H4 (cell line): ENCODE measurements at regions not wholly inside any gene's neighbourhood (a gene's known extent, or its start where the extent isn't known, plus 50 kb on each side); places are given as distances from the start of the nearest gene placed in this dataset.

ENCODE experiments used
- DNase-seq: peaks from one replicate; pipeline ENCODE4 v3.0.0-alpha.2; 2015; ENCODE audit warnings: low spot score

DNA sequence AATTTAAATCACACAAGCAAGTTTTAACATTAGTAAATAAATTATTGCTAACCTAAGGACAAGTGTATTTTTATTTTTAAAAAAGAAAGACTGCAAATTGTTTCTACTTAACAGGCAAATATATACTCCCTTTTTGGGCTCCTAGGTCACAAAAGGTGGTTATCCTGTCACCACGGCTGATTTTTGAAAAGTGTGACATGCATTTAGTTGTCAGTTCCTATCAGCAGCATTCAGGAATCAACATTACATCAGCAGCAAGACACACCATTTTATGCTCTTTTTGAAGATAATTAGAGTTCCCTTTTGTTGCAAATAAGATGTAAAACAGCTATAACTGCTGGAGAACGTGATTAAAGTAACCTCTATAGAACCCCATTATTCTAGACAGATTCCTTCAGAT, 357.5 kb upstream of the TMCO5A start:
- no peak for DNase-seq

DNA sequence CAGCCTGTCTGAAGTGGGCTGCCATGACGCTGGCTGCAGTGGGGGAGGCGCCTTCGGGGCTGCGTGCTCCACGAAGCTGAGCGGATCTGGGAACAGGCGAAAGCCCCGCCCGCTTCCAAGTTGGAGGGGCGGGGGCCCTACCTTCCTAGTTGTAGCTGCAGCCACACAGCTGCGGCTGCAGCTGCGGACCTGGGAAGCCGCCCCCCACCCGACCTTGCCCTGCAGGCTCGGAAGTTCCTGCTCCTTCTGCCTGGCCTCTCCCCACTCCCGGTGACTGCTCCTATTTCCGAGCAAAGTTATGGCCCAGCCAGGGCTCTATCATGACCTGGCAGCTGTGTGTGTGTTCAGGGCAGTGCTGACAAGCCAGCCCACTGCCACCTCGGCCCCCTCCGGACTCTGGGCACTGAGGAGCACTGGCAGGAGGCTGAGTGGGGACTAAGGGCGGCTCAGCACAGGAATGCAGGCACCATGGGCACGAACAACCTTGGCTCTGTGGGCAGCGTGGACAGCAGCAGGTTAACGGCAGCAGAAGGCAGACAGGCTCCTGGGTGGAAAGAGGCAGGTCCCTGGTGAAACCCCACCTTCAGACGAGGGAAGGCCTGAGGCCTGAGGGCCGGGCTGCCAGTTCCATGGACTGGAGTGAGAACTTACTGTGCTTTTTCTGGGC, 352.4 kb upstream of the TMCO5A start:
- DNase-seq: no peak

DNA sequence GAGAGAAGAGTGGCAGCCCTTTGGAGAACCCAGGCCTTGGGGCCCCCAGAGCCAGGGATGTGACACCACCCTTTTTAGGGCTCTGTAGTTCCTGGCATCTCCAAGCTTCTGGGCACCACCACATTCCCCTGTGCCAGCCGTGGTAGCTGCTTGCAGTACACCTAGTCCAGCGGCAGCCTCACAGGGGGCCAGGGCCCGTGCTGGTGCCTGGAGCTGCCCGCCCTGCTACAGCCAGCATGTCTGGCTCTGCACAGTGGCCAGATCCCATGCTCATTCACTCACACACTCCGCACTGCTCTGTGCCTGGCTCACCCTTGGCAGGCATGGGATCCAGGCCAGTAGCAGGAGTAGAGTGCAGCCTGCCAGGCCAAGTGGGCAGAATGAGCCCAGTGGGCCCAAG, 351.6 kb upstream of the TMCO5A start:
- no peak for DNase-seq

DNA sequence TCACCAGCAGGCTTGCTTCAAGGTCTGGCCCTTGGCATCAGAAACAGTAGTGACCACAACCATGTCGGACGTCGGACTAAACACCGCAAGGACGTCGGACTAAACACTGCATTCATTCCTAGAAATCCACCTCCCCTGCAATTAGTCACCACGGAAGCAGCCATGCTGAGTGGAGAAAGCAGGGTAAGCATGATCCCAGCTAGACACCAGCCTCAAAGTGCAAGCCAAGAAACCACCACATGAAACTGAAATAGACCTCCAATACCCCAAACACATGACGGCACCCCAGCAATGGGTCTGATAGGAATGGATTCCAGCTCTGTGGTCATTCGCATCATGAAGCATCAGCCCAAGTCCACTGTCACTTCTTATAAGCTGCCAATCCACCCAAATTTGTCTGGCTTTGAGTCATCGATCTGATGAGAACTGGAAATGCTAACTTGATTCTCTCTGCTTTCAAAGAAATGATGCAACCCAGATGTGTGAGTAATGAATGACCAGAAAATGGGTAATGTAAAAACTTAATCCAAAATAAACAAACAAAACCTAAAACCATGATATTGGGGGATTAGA, 348.3 kb upstream of the TMCO5A start:
- peak; percentile 90 for DNase-seq

DNA sequence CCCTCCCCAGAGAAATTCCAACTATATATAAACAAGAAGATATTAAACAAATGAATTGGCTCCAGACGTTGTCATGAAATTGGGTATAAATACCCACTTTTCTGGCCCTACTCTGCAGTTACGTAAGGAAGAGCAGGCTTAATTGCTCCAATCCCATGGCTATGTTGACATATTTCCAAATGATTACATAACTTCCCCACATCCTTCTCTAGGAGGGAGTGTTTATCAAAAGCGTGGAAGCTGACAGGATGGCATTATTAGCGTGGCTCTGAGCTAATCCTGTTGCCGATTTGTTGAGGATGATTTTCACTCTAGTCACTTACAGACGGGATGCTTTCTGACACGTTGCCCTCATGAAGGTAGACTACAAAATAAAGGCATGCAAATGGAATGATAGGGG, 347.5 kb upstream of the TMCO5A start:
- DNase-seq: peak; percentile 89

DNA sequence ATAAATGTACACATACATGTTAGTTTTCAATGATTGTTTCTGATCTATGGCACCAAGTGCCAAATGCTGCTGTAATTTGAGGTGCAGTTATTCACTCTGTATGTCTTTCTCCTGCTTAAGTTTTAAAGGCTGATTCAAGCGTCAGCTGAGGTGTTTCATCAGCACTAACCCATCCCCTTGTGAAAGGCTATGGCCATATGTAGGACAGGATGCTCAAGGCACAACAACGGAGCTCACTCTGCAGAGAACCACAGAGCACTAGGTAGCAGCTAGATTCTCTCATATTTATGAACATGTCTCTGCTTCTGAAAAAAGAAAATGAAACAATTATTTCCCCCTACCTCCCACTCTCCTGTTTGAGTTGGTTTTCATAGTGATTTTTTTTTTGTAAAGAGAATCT, 340.0 kb upstream of the TMCO5A start:
- no peak for DNase-seq

DNA sequence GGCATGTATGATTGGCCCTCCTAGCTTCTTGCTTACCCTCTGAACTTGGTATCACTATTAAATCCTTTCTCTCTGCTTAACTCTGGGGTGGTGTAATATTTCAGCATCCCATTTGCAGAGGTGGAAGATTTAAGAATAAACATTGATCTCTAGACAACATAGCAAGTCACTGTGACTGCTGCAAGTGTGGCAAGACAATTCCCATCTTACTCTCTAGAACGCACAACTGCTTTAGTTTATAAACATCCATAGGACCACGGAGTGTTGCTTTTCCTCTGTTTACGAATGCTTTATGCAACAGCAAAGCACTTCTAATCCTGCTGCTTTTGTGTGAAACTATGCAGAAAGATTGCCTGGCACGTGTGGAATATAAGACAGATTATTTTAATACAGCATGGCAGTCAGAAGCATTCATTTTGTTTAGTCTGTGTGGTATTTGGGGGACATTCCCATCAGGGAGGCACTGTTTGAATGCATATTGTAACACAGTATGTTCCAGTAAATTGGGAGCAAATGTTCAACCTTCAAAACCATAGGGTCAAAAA, 338.9 kb upstream of the TMCO5A start:
- peak; percentile 31 for DNase-seq

DNA sequence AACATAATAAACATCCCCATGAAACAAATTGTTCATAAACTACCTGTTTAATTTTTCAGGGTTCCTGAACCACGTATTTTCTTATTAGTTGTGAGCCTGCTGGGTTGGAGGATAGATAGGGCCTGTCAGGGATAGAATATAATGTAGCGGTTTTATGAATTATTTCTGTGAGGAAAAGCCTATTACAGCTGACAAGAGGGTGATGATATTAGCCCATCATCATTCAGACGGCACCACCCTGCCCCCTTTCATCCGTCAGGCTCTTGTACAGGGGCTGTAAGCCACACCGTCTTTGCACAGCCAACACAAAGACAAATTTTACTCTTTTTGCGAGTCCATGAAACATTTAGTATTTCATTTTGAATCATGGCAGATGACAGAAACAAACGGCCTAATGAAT, 335.3 kb upstream of the TMCO5A start:
- DNase-seq: no peak

DNA sequence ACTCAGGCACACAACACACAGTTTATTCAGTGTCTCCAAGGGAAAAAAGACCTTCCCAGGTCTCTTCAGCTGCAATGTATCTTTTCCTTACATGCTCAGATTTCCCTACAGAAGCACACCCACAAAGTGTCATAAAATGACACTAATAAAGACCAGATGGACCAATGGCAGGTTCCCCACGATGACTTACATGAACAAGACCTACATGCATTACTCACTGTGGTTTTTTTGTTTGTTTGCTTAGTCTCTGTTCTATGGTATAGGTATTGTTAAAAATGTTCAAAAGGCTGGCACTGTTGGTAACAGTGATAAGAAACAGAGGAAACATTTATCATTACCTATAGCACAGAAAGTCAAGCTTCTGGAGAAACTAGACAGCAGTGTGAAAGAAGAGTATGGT, 318.2 kb upstream of the TMCO5A start:
- no peak for DNase-seq

DNA sequence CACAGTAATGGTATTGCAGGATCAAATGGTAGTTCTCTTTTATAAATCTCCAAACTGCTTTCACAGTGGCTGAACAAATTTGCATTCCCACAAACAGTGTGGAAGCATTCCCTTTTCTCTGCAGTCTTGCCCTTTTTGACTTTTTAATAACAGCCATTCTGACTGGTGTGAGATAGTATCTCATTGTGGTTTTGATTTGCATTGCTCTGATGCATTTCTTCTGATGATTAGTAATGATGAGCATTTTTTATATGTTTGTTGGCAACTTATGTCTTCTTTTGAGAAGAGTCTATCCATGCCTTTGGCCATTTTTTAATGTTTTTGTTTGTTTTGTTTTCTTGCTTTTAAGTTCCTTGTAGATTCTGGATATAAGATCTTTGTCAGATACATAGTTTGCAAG, 316.1 kb upstream of the TMCO5A start:
- DNase-seq: no peak

DNA sequence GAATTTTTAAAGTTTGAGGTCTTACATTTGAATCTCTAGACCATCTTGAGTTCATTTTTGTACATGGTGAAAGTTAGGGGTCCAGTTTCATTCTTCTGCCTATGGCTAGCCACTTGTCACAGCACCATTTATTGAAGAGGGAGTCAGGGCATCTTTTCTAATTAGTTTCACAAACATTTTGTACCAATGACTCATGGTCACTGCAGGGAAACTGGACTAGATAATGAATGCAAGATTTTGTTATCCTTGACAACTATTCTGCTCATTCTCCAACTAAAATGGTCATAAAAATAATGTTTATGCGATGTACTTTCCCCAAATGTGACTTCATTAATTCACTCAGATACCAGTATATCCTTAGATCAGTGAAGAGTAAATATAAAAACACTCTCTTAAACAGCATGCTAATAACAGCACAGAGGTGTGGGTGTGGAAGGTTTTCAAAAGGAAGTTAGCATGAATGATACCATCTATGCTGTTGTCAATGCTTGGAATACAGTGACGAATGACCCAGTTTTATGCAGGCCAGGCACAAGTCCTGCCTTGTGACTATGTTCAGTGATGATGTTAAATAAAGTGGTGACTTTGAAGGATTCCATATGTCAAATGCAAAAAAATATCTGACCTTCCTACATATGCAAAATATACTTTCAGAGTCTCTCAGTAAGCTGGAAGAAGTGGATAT, 314.9 kb upstream of the TMCO5A start:
- DNase-seq: no peak

DNA sequence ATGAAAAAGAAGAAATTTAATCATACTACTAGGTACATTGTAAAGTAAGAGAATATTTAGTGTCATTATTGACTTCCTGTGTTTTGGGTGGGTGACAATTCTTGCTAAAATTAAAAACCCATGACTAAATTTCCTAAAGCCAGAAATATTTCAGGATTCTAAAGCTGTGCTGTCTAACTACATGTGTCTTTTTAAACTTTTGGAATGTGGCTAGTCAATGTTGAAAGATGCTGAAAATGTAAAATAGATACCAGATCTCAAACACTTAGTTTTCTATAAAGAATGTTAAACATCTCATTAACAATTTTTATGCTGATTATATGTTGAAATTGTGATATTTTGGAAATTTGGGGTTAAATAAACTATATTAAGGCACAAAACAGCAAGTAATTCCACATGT, 308.9 kb upstream of the TMCO5A start:
- no peak for DNase-seq

DNA sequence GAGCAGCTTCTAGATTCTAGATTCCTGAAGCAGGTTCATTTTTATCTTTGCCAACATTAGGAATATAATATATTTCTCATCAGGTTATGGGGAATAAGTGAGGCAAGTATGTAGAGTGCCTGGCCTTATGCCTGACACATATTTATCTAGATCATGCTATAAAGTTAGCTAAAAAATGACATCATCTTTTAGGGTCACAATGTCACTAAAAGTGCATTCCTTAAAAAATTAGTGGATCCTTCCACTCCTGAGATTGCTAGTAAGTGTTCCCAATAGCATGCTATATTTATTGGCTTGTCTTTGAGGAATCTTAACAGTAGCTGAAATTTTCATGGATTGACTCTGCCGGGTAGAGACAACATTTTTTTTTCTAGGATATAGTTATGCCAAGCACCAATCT, 305.9 kb upstream of the TMCO5A start:
- no peak for DNase-seq

DNA sequence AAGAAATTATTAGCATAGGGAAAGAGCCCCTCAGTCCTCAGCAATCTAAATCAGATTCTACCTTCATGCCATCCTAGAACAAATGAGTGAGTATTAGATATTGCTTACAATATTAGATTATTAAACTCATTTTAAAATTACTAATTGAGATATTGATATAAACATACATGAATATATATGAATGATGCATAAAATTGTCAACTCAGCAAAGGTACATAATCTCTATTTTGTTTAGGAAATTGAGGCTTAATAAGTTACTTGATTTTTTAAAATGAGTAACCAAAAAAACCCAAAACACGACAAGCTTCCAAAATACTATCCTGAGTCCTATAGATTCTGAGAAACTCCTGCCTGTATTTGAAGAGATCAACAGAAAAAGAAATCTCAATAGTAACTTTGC, 297.7 kb upstream of the TMCO5A start:
- no peak for DNase-seq

DNA sequence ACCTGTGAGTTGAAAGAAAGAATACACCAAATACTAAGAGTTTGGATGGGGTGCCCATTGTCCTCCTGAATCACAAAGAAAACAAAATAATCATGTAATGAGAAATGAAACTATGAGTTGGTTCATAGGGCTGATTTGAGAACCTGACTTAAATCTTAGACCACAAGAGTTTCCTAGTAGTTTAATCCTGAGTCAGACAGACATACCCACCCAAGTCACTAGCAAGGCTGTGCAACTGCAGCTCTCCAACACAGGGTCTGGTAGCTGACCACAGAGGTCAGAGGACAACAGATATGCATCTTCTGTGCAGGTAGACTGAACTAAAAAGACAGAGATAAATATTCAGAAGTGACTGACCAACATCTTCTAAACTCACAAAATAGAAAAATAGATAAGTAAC, 296.3 kb upstream of the TMCO5A start:
- DNase-seq: no peak

DNA sequence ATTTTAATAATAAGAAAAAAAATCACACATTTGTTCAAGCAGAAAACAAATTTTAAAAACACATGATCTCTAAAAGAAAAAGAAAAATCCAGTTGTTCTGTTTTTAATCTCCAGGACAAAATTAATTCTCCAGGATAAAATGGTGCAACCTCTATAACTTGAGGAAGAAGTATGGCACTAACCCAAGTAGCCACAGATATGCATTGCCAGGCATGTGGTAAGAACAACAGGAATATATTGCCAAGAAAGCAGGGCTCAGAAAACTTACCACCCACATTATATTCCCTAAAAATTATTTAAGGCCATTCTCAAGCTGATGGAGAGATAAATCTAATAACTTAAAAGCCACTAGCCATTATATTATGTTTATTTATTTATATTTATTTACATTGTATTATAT, 295.7 kb upstream of the TMCO5A start:
- DNase-seq: no peak

DNA sequence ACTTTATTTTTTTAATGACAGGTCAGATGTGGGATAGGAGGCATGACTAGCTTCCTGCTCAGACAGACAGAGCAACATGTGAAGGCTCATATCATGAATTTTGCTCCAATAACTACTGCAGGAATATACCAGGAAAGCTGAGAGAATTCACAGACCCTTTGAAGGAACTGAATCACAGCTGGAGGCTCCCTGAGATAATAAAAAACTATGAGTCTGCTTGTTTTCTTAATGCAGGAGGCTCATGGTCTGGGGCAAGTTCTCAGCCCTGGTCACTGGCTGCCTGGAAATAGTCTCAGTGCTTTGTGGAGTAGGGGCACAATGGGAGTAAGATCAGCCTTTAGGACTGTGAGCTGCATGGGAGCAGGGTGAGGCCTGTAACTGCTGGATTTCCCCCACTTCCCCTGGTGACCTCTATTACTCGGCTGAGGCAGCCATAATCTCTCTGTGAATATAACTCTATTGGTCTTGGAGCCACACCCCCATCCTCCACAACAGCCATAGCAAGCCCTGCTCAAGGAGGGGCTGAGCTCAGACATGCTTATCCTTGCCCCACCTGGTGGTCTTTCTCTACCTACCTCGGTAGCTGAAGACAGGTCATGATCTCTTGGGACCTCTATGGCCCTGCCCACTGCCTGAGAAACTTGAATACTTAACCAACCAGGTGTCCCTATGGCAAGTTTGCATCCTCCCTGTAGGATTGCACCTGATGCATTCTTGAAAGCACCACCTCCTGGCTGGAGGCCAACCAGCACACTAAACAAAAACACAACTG, 281.6 kb upstream of the TMCO5A start:
- DNase-seq: no peak

DNA sequence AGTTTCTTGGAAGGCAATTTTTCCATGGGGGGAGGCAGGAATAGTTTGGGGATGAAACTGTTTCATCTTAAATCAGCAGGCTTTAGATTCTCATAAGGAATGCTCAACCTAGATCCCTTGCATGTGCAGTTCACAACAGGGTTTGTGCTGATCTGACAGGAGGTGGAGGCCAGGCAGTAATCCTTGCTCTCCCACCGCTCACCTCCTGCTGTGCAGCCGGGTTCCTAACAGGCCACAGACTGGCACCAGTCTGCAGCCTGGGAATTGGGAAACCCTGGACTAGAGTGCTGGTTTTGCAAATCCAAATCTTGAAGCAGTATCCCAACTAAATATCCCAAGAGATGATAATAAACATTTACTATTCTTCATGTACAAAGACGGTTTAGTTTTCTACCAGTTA, 256.3 kb upstream of the TMCO5A start:
- DNase-seq: no peak

DNA sequence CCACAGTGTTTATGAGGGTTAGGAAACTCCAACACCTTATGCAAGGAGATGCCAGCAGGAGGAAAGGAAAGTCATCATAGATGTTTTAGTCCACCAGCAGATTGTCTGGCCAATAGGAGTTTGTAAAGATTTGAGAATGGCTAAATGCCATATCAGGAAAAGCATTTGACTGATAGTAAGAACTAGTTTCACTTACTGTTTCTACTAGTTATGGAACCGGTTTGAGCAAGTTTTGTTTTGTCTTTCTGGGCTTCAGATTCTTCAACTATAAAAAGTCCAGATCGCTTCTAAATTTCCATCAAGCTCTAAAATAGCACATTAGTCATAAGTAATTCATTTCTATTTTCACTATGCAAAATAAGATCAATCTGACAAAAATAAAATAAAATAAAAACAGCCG, 254.8 kb upstream of the TMCO5A start:
- DNase-seq: no peak

DNA sequence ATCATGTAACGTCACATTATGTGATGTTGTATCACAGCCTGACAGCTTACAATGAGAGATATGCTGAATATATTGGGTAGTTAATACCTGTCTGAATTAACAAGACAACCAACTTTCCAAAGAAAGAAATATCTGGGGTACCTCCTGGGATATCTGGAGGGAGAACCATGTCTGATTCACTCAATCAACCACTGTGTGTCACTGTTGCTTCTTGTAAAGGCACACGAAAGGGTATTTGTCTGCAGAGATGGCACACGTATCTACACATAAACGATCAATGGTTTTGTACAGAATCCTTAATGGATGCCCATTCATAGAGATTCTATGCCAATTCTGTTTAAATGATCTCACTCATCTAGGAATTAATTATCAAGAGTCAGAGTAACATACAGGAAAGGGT, 252.1 kb upstream of the TMCO5A start:
- DNase-seq: no peak

DNA sequence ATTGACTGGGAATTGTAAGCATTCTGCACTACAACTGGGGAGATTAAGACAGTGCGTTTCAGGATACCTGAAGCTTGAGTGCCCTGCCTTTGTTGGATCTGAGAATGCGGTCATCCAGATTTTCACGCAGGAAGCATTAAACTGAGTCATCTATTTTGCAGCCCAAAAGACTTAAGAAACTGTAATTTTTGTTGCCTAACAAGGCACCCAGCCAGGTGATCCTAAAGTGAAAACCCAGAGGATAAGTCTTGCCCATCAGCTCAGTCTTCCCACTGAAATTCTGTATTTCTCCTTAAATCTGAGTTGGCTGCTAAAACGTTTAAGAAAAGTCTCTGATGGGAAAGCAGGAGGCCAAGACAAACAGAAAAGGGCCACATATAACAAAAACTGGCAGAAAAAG, 242.5 kb upstream of the TMCO5A start:
- DNase-seq: no peak

DNA sequence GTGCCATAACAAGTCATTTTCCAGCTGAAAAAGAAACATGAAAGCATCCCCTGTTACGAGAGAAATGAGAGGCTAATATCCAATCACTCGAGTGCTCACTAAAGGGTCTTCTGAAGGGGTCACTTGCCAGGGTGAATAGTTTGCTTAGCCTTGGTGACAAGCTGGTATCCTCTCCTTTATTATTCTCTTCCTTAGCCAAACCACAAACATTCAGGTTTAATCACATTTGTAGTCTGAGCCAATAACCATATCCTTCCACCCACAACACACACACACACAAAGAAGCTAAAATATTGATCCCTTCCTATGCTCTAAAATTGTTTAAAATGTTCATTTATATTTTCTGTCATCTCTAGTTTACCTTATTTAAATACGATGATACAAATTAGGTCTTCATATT, 240.5 kb upstream of the TMCO5A start:
- DNase-seq: no peak

DNA sequence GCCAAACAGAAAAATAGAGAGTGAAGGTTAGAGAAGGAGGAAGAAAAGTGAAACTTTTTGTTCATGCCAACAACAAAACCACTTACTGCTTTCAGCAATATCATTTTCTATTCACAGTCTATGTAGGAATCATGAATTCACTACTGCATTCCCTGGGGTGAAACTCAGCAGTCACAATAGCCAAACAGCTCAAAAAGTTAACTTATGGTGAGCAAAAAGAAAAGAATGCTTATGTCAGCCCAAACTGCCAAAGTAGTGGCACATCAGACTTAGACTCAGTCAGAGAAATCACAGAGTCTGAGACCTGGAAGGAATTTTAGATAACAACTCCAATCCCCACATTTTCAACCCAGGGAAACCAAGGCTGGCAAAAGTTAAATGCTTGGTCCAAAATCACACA, 238.7 kb upstream of the TMCO5A start:
- DNase-seq: no peak
